SKM-1 (cell line): ENCODE measurements at regions not wholly inside any gene's neighbourhood (a gene's known extent, or its start where the extent isn't known, plus 50 kb on each side); places are given as distances from the start of the nearest gene placed in this dataset.
"Not testable (repeated sequence)": the region's sequence is repeated elsewhere in the genome, so short reads cannot be mapped to it uniquely, and the experiment has no call there.

Experiments
- DNase-seq: peaks from one replicate; lab custom pipeline; 2025; ENCODE audit not compliant: unreplicated experiment; lab: John Stamatoyannopoulos, UW

DNA sequence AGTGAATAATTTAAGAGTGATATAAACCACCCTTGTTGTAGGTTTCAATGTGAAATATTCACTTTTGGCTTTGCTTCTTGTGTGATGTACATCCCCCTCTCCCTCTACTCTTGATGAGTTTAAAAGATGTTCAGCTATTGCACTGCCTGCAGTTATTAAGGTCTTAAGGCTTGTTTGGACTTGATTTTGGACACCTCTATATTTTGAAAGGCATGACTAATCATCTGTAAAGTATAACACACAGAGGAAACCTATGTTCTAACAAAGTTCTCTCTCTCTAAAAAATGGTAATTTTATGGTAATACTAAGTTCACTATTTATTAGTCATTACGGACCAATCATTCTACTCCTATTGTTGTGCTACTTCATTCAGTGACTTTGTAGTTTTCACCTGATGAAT lies 1719.9 kb downstream of the GRIK2 start:
- no peak for DNase-seq

- no peak for DNase-seq
Observed at GRCh38 chr6:103107985-103108384, 1714.5 kb downstream of the GRIK2 start.

DNA sequence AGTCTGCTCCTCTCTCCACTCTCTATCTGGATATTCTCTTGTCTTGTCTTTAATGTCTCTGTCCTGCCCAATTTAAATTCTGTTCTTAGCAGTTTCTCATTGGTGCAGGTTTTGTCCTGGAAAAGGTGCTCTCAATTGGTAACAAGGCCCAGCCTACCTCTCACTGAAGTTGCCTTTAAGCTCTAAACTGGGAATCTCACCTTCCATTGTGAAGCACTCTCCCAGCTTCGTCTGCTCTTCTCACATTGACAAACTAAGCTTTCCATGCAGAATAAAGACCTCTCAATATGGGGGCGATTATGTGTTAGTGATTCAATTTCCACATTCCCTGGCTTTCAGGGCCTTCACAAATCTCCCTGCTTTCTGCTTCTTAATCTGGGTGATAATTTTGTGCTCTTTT lies 1712.2 kb downstream of the GRIK2 start:
- DNase-seq: no peak

- DNase-seq: no peak
Observed at GRCh38 chr6:103101267-103101666, 1707.8 kb downstream of the GRIK2 start.

GRCh38 chr6:103092414-103092813 lies 1698.9 kb downstream of the GRIK2 start:
- not testable (repeated sequence) for DNase-seq

DNA sequence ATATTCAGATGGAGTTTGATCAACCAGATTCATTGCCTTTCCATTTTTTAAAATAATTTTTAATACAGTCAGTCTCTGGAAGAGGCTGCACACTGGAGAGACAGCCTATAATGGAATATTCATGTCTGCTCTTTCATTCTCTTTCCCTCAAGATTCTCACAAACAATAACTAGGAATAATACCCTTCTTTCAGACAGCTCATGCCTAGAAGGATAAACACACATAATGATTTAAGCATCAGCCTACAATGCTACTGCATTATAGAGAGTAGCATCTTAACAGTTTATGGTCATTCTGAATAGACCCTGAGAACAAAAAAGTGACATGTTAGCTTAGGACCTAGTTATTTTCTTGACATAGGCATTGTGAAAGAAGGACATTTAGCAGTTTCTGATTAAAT lies 1692.3 kb downstream of the GRIK2 start:
- DNase-seq: no peak

- no peak for DNase-seq
Observed at GRCh38 chr6:103081876-103082630, 1688.5 kb downstream of the GRIK2 start.

- no peak for DNase-seq
Observed at GRCh38 chr6:103081126-103081525, 1687.6 kb downstream of the GRIK2 start.

DNA sequence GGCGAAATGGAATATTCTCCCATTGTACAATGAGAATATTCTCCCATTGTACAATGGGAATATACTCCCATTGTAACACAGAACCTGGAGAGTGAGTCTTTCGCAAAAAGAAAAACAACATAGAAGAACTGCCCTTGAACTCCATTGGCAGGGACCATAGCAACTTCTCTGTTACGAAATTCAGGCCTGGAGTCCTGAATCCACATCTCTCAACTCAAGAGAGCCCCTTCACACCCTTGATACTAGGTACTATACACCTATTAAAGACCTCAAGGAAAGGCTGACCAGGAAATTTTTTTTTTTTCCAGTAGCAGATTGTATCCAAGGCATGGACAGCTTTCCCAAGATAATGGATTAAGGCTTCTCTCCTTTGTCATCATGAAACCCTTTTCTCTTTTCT lies 1687.0 kb downstream of the GRIK2 start:
- no peak for DNase-seq

DNA sequence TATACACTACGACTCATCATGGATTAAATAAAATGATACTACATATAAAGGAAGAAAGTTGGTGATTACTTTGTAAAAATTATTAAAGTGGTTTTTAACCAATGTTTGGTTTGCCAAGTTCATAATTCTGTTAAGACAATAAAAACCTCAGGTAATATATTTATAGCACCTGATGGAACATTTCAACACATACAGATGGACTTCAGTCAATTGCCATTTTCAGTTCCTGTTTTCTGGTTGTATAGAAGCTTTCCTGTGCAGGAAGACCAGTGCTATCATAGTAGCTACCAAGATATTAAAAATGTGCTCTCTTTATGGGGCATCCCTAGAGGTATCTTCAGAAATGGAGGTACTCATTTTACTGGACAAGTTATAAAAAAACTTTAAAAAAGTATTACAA lies 1686.4 kb downstream of the GRIK2 start:
- DNase-seq: no peak

DNA sequence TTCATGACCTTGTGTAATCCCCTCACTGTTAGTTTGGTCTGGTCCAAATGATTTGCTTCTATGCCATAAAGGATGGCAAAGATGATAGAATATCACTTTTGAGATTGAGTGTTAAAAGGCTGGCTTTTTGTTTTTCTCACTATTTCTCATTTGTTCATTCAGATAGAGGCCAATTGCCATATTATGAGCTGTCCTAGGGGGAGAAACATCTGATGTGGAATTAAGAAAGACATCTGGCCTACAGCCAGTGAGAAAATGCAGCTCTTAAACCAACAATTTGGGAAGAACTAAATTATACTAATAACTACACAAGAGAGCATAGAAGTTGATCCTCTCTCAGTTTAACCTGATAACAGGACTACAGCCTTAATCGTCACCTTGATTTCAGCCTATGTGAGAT lies 1668.6 kb downstream of the GRIK2 start:
- no peak for DNase-seq

- DNase-seq: no peak
Observed at GRCh38 chr6:103047567-103047966, 1654.1 kb downstream of the GRIK2 start.

GRCh38 chr6:103042336-103042735 lies 1648.8 kb downstream of the GRIK2 start:
- no peak for DNase-seq

DNA sequence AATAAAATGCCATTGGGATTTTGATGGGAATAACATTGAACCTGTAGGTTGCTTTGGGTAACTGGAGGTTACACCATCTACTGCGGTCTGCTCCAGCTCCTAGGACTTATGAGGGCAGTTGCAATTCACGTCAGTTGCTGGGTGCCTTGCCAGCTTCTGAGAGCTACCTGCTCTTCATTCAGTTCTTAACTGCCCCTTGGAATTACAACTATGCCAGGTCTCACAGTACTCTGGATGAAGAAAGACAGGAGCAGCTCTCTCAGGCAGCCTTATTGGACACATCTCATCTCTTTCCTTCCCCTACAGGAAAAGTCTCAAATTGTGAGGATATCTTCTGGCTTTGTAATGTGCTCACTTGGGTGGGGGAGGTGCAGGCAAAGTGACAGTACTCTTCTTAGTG lies 1643.3 kb downstream of the GRIK2 start:
- DNase-seq: no peak

GRCh38 chr6:103027271-103027931 lies 1633.9 kb downstream of the GRIK2 start:
- no peak for DNase-seq

DNA sequence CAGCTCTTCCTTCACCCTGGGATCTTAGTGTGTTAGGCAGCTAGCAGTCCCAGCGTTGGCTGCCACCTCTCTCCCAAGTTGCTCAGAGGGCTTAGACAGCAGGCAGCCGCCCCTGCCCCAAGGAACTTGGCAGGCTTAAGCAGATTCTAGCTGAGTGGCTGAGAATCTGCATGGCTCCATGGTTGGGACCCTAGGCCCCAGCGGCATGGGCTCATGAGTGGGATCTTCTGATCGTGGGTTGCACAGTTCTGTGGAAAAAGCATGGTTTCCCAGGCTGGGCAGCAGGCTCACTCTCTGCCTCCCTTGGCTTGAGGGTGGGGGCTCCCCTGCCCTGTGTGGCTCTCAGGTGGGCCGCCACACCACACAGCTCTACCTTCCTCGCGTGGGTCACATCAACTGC lies 1624.9 kb downstream of the GRIK2 start:
- no peak for DNase-seq

- DNase-seq: no peak
Observed at GRCh38 chr6:103017878-103018277, 1624.4 kb downstream of the GRIK2 start.

DNA sequence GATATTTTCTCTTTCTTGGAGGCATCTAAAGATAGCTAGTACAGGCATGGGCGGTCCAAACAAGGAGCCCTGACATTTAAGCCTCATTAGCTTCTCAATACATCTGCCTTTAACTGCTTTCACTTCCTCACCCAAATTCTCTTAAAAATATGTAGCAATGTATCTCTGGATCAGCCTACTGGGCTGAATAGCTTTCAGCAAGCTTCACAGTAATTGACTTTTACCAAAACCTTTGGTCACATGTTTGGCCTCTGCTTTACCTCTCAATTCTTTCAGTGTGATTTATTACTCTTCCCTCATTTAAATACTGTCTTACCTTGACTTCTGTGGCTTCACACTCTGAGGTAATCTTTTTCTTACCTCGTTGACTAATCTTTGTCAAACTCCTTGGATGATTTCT lies 1618.1 kb downstream of the GRIK2 start:
- no peak for DNase-seq

GRCh38 chr6:103002282-103002681 lies 1608.8 kb downstream of the GRIK2 start:
- no peak for DNase-seq

GRCh38 chr6:103001724-103002123 lies 1608.2 kb downstream of the GRIK2 start:
- no peak for DNase-seq

DNA sequence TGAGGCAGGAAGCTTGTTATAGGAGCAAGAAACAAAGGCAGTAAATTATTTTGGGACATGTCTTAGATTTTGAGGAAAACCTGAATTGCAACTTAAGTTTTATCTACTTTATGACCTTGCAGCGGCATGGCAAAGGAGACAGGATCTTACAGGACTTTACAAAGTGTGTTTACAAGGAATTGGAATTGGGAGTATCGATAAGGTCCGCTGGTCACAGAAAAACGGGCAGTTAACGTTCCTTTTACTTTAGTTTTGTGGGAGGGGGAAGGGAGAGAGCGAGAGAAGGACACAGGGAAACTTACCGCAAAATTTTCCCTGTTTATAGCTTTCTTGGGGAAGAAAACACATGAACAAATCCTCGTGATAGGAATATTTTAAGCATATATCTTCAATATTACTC lies 1607.2 kb downstream of the GRIK2 start:
- DNase-seq: no peak

GRCh38 chr6:102995491-102995890 lies 1602.0 kb downstream of the GRIK2 start:
- no peak for DNase-seq

- no peak for DNase-seq
Observed at GRCh38 chr6:102994866-102995265, 1601.4 kb downstream of the GRIK2 start.
